GM23338 (cell line): ENCODE measurements at regions not wholly inside any gene's neighbourhood (a gene's known extent, or its start where the extent isn't known, plus 50 kb on each side); places are given as distances from the start of the nearest gene placed in this dataset.

Experiments
- ATAC-seq: fragments of 200-7000 bp; cut with Tn5 transposase; 3 replicates; pipeline ENCODE4 v1.9.1; 2020
- DNase-seq: peaks from one replicate; pipeline ENCODE4 v3.0.0-alpha.2; 2015; ENCODE audit warnings: low spot score
- H2AFZ ChIP-seq: fragments of 200-600 bp; sonication (generic); 2 replicates; pipeline ENCODE4 v1.8.0; 2016; ENCODE audit warnings: antibody characterized with exemption, mild to moderate bottlenecking, moderate library complexity
- H3F3A ChIP-seq: fragments of 200-600 bp; sonication (generic); replicated peaks from 2 replicates; pipeline ENCODE4 v1.8.0; 2017; ENCODE audit warnings: antibody characterized with exemption, mixed run types, low read depth
- H3K27ac ChIP-seq: fragments of 200-600 bp; sonication (generic); 2 replicates; pipeline ENCODE4 v1.6.1; 2016; ENCODE audit warnings: low read depth
- H3K27me3 ChIP-seq: fragments of 200-600 bp; sonication (generic); 2 replicates; pipeline ENCODE4 v1.8.0; 2016; ENCODE audit warnings: mild to moderate bottlenecking, mixed run types, moderate library complexity; ENCODE audit not compliant: insufficient read depth
- H3K36me3 ChIP-seq: fragments of 200-600 bp; sonication (generic); 2 replicates; pipeline ENCODE4 v1.8.0; 2016; ENCODE audit warnings: mild to moderate bottlenecking; ENCODE audit not compliant: insufficient read depth
- H3K4me1 ChIP-seq: fragments of 200-600 bp; sonication (generic); 2 replicates; pipeline ENCODE4 v1.8.0; 2016; ENCODE audit warnings: mild to moderate bottlenecking, moderate library complexity; ENCODE audit not compliant: insufficient read depth
- H3K4me2 ChIP-seq: fragments of 200-600 bp; sonication (generic); 2 replicates; pipeline ENCODE4 v1.7.1; 2017; ENCODE audit warnings: mixed run types
- H3K4me3 ChIP-seq: fragments of 200-600 bp; sonication (generic); 2 replicates; pipeline ENCODE4 v1.6.1; 2016; ENCODE audit warnings: mixed run types
- H3K79me2 ChIP-seq: fragments of 200-600 bp; sonication (generic); replicated peaks from 2 replicates; pipeline ENCODE4 v1.8.0; 2017; ENCODE audit warnings: mild to moderate bottlenecking; ENCODE audit not compliant: insufficient read depth
- H3K9me2 ChIP-seq: fragments of 200-600 bp; sonication (generic); 2 replicates; pipeline ENCODE4 v1.8.0; 2017; ENCODE audit not compliant: insufficient read depth
- H4K20me1 ChIP-seq: fragments of 200-600 bp; sonication (generic); replicated peaks from 2 replicates; pipeline ENCODE4 v1.8.0; 2017; ENCODE audit warnings: mild to moderate bottlenecking; ENCODE audit not compliant: insufficient read depth
- H3K27ac Mint-ChIP-seq: 2 replicates; pipeline ENCODE4 v1.8.0; 2020; ENCODE audit warnings: inconsistent platforms, mild to moderate bottlenecking, moderate library complexity, mixed read lengths
- H3K27me3 Mint-ChIP-seq: 3 replicates; pipeline ENCODE4 v1.8.0; 2022; ENCODE audit warnings: low read depth, mild to moderate bottlenecking, moderate library complexity, mixed read lengths, inconsistent platforms; ENCODE audit not compliant: insufficient read depth, poor library complexity
- H3K36me3 Mint-ChIP-seq: 3 replicates; pipeline ENCODE4 v1.8.0; 2021; ENCODE audit warnings: low read depth, mild to moderate bottlenecking, inconsistent platforms, moderate library complexity, mixed read lengths
- H3K4me1 Mint-ChIP-seq: 3 replicates; pipeline ENCODE4 v1.8.0; 2020; ENCODE audit warnings: mild to moderate bottlenecking, inconsistent platforms, mixed read lengths
- H3K4me3 Mint-ChIP-seq: 3 replicates; pipeline ENCODE4 v1.8.0; 2021; ENCODE audit warnings: moderate library complexity, mild to moderate bottlenecking, inconsistent platforms, mixed read lengths
- H3K9me3 Mint-ChIP-seq: 3 replicates; pipeline ENCODE4 v1.8.0; 2020; ENCODE audit warnings: moderate library complexity, mild to moderate bottlenecking, inconsistent platforms, mixed read lengths
- CREB1 ChIP-seq: fragments of 250-450 bp; sonication (Bioruptor Pico); IDR thresholded peaks from 2 replicates; pipeline ENCODE4 v1.5.0; 2020; ENCODE audit warnings: low read depth, mild to moderate bottlenecking, moderate library complexity
- EZH2 ChIP-seq: fragments of 200-600 bp; sonication (generic); IDR thresholded peaks from one replicate; pipeline ENCODE4 v1.8.0; 2017; ENCODE audit warnings: antibody characterized with exemption, mild to moderate bottlenecking, low read depth; ENCODE audit not compliant: unreplicated experiment
- EZH2phosphoT487 ChIP-seq: fragments of 200-600 bp; sonication (generic); IDR thresholded peaks from one replicate; pipeline ENCODE4 v1.8.1; 2018; ENCODE audit warnings: antibody characterized with exemption; ENCODE audit not compliant: unreplicated experiment
- JUNB ChIP-seq: IDR thresholded peaks from one replicate; pipeline ENCODE4 v1.6.1; 2016; ENCODE audit warnings: antibody characterized with exemption; ENCODE audit not compliant: unreplicated experiment
- NANOG ChIP-seq: IDR thresholded peaks from 2 replicates; pipeline ENCODE4 v1.6.1; 2016; ENCODE audit warnings: antibody characterized with exemption, borderline replicate concordance
- POLR2AphosphoS5 ChIP-seq: IDR thresholded peaks from 2 replicates; pipeline ENCODE4 v1.6.1; 2016; ENCODE audit warnings: antibody characterized with exemption, low read depth
- STAT1 ChIP-seq: IDR thresholded peaks from one replicate; pipeline ENCODE4 v1.6.1; 2016; ENCODE audit warnings: antibody characterized with exemption; ENCODE audit not compliant: unreplicated experiment
- ZNF114 ChIP-seq: fragments of 250-450 bp; sonication (Bioruptor Pico); IDR thresholded peaks from 2 replicates; pipeline ENCODE4 v1.5.0; 2020; ENCODE audit warnings: mild to moderate bottlenecking, moderate library complexity
- ZNF331 ChIP-seq: fragments of 250-450 bp; sonication (Bioruptor Pico); IDR thresholded peaks from 2 replicates; pipeline ENCODE4 v1.5.0; 2020; ENCODE audit warnings: low read depth, mild to moderate bottlenecking, moderate library complexity
- TF ChIP-seq, protein P1 (sequence below), 2 experiments: fragments of 200-600 bp in 1 of 2; sonication (generic) in 1 of 2; conservative IDR thresholded peaks; 2 replicates each; pipeline versions ENCODE4 v1.5.1 to v1.6.1; 2016 to 2017; ENCODE audit warnings: antibody characterized with exemption in 2 of 2, low read depth in 2 of 2, mild to moderate bottlenecking in 2 of 2, moderate library complexity in 1 of 2
- TF ChIP-seq, protein P2 (sequence below): fragments of 250-450 bp; sonication (Bioruptor Pico); IDR thresholded peaks from 2 replicates; pipeline ENCODE4 v1.5.0; 2020; ENCODE audit warnings: mild to moderate bottlenecking, moderate library complexity
- TF ChIP-seq, protein P3 (sequence below): IDR thresholded peaks from one replicate; pipeline ENCODE4 v1.6.1; 2018; ENCODE audit warnings: antibody characterized with exemption; ENCODE audit not compliant: unreplicated experiment
- TF ChIP-seq, protein P4 (sequence below): IDR thresholded peaks from 2 replicates; pipeline ENCODE4 v1.6.1; 2016; ENCODE audit warnings: antibody characterized with exemption

DNA sequence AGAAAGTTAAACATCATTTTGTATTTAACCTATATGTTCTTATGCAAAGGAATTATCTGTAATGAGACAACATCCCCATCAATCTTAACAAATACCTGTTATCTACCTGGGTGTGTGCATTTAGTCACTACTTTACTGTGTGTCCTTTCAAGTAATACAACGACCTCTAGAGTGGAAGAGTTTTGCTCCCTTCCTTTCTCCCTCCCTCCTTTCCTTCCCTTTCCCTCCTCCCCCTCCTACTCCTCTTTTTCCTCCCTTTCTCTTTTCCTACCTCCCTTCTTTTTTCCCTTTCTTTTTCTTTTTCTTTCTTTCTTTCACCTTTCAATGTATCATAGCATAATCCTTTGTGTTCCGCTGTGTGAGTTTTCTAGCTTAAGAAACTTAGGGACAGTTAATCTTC lies 532.3 kb downstream of the SLC4A3 start:
- H3K79me2 ChIP-seq = no peaks in the 10 kb centered on the region
- H3F3A ChIP-seq = no peaks in the 10 kb centered on the region
- no peaks in the 10 kb centered on the region for H3K9me2 ChIP-seq
- no peak overlapping the region for H3K4me2 ChIP-seq
- H3K36me3 ChIP-seq = no peaks in the 10 kb centered on the region
- no peaks in the 10 kb centered on the region for H4K20me1 ChIP-seq
- Mint-ChIP-seq H3K36me3 (no peaks in the 10 kb centered on the region; the same call in 2 of the 3 replicates), H3K9me3 (peaks cover 2% of the 10 kb centered on the region; the same call in 2 of the 3 replicates), H3K27me3 (no peaks in the 10 kb centered on the region), H3K4me1 (no peaks in the 10 kb centered on the region), H3K27ac (no peak overlapping the region), H3K4me3 (no peak overlapping the region)
- no peak for ATAC-seq
- no peak overlapping the region for H2AFZ ChIP-seq
- H3K4me1 ChIP-seq = no peaks in the 10 kb centered on the region
- DNase-seq = no peak
- H3K4me3 ChIP-seq = no peak overlapping the region
- no peak overlapping the region for H3K27ac ChIP-seq
- no peak for TF ChIP-seq NANOG
- TF ChIP-seq, protein P1, sequence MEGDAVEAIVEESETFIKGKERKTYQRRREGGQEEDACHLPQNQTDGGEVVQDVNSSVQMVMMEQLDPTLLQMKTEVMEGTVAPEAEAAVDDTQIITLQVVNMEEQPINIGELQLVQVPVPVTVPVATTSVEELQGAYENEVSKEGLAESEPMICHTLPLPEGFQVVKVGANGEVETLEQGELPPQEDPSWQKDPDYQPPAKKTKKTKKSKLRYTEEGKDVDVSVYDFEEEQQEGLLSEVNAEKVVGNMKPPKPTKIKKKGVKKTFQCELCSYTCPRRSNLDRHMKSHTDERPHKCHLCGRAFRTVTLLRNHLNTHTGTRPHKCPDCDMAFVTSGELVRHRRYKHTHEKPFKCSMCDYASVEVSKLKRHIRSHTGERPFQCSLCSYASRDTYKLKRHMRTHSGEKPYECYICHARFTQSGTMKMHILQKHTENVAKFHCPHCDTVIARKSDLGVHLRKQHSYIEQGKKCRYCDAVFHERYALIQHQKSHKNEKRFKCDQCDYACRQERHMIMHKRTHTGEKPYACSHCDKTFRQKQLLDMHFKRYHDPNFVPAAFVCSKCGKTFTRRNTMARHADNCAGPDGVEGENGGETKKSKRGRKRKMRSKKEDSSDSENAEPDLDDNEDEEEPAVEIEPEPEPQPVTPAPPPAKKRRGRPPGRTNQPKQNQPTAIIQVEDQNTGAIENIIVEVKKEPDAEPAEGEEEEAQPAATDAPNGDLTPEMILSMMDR (conservative IDR thresholded peaks at IDR 0.05; ENCODE audit: low read depth in 2 of 2) = no peak
- no peak for TF ChIP-seq ZNF114 (CRISPR knock-in tag)
- TF ChIP-seq POLR2AphosphoS5 = no peak
- TF ChIP-seq STAT1 = no peak
- no peak for TF ChIP-seq ZNF331 (CRISPR knock-in tag)
- TF ChIP-seq, protein P2, sequence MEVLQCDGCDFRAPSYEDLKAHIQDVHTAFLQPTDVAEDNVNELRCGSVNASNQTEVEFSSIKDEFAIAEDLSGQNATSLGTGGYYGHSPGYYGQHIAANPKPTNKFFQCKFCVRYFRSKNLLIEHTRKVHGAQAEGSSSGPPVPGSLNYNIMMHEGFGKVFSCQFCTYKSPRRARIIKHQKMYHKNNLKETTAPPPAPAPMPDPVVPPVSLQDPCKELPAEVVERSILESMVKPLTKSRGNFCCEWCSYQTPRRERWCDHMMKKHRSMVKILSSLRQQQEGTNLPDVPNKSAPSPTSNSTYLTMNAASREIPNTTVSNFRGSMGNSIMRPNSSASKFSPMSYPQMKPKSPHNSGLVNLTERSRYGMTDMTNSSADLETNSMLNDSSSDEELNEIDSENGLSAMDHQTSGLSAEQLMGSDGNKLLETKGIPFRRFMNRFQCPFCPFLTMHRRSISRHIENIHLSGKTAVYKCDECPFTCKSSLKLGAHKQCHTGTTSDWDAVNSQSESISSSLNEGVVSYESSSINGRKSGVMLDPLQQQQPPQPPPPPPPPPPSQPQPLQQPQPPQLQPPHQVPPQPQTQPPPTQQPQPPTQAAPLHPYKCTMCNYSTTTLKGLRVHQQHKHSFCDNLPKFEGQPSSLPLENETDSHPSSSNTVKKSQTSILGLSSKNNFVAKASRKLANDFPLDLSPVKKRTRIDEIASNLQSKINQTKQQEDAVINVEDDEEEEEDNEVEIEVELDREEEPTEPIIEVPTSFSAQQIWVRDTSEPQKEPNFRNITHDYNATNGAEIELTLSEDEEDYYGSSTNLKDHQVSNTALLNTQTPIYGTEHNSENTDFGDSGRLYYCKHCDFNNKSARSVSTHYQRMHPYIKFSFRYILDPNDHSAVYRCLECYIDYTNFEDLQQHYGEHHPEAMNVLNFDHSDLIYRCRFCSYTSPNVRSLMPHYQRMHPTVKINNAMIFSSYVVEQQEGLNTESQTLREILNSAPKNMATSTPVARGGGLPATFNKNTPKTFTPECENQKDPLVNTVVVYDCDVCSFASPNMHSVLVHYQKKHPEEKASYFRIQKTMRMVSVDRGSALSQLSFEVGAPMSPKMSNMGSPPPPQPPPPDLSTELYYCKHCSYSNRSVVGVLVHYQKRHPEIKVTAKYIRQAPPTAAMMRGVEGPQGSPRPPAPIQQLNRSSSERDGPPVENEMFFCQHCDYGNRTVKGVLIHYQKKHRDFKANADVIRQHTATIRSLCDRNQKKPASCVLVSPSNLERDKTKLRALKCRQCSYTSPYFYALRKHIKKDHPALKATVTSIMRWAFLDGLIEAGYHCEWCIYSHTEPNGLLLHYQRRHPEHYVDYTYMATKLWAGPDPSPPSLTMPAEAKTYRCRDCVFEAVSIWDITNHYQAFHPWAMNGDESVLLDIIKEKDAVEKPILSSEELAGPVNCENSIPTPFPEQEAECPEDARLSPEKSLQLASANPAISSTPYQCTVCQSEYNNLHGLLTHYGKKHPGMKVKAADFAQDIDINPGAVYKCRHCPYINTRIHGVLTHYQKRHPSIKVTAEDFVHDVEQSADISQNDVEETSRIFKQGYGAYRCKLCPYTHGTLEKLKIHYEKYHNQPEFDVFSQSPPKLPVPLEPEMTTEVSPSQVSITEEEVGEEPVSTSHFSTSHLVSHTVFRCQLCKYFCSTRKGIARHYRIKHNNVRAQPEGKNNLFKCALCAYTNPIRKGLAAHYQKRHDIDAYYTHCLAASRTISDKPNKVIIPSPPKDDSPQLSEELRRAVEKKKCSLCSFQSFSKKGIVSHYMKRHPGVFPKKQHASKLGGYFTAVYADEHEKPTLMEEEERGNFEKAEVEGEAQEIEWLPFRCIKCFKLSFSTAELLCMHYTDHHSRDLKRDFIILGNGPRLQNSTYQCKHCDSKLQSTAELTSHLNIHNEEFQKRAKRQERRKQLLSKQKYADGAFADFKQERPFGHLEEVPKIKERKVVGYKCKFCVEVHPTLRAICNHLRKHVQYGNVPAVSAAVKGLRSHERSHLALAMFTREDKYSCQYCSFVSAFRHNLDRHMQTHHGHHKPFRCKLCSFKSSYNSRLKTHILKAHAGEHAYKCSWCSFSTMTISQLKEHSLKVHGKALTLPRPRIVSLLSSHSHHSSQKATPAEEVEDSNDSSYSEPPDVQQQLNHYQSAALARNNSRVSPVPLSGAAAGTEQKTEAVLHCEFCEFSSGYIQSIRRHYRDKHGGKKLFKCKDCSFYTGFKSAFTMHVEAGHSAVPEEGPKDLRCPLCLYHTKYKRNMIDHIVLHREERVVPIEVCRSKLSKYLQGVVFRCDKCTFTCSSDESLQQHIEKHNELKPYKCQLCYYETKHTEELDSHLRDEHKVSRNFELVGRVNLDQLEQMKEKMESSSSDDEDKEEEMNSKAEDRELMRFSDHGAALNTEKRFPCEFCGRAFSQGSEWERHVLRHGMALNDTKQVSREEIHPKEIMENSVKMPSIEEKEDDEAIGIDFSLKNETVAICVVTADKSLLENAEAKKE (CRISPR knock-in tag) = no peak
- TF ChIP-seq EZH2 = no peak
- no peak for TF ChIP-seq CREB1 (CRISPR knock-in tag)
- TF ChIP-seq EZH2phosphoT487 = no peak
- TF ChIP-seq, protein P3, sequence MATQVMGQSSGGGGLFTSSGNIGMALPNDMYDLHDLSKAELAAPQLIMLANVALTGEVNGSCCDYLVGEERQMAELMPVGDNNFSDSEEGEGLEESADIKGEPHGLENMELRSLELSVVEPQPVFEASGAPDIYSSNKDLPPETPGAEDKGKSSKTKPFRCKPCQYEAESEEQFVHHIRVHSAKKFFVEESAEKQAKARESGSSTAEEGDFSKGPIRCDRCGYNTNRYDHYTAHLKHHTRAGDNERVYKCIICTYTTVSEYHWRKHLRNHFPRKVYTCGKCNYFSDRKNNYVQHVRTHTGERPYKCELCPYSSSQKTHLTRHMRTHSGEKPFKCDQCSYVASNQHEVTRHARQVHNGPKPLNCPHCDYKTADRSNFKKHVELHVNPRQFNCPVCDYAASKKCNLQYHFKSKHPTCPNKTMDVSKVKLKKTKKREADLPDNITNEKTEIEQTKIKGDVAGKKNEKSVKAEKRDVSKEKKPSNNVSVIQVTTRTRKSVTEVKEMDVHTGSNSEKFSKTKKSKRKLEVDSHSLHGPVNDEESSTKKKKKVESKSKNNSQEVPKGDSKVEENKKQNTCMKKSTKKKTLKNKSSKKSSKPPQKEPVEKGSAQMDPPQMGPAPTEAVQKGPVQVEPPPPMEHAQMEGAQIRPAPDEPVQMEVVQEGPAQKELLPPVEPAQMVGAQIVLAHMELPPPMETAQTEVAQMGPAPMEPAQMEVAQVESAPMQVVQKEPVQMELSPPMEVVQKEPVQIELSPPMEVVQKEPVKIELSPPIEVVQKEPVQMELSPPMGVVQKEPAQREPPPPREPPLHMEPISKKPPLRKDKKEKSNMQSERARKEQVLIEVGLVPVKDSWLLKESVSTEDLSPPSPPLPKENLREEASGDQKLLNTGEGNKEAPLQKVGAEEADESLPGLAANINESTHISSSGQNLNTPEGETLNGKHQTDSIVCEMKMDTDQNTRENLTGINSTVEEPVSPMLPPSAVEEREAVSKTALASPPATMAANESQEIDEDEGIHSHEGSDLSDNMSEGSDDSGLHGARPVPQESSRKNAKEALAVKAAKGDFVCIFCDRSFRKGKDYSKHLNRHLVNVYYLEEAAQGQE = no peak
- TF ChIP-seq, protein P4, sequence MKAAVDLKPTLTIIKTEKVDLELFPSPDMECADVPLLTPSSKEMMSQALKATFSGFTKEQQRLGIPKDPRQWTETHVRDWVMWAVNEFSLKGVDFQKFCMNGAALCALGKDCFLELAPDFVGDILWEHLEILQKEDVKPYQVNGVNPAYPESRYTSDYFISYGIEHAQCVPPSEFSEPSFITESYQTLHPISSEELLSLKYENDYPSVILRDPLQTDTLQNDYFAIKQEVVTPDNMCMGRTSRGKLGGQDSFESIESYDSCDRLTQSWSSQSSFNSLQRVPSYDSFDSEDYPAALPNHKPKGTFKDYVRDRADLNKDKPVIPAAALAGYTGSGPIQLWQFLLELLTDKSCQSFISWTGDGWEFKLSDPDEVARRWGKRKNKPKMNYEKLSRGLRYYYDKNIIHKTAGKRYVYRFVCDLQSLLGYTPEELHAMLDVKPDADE = no peak
- no peak for TF ChIP-seq JUNB
- no peaks in the 10 kb centered on the region for H3K27me3 ChIP-seq
